Middle frontal gyrus (tissue), 1 donor: ENCODE measurements at regions not wholly inside any gene's neighbourhood (a gene's known extent, or its start where the extent isn't known, plus 50 kb on each side); places are given as distances from the start of the nearest gene placed in this dataset.

Source experiments
- DNase-seq: peaks from one replicate; pipeline ENCODE4 v3.0.0-alpha.2; 2015; ENCODE audit warnings: low spot score; ENCODE audit errors: extremely low spot score

- no peak for DNase-seq
These were observed 1025.2 kb downstream of the TBC1D22A start for GRCh38 chr22:47787501-47788227.

- no peak for DNase-seq
These were observed 1024.3 kb downstream of the TBC1D22A start for GRCh38 chr22:47786650-47787290.

- DNase-seq, result no peak
These were observed 1022.5 kb downstream of the TBC1D22A start for GRCh38 chr22:47784991-47785390.

GRCh38 chr22:47784367-47784983 lies 1022.0 kb downstream of the TBC1D22A start:
- DNase-seq, result no peak

GRCh38 chr22:47783433-47784366 lies 1021.2 kb downstream of the TBC1D22A start:
- no peak for DNase-seq

- DNase-seq, result no peak
These were observed 1020.1 kb downstream of the TBC1D22A start for GRCh38 chr22:47782328-47783075.

GRCh38 chr22:47781427-47782111 lies 1019.1 kb downstream of the TBC1D22A start:
- no peak for DNase-seq

GRCh38 chr22:47781024-47781423 lies 1018.6 kb downstream of the TBC1D22A start:
- peak; percentile 72 for DNase-seq

- DNase-seq, result no peak
These were observed 1017.9 kb downstream of the TBC1D22A start for GRCh38 chr22:47780281-47780875.

GRCh38 chr22:47779474-47779873 lies 1017.0 kb downstream of the TBC1D22A start:
- DNase-seq, result no peak

- DNase-seq, result no peak
These were observed 1015.8 kb downstream of the TBC1D22A start for GRCh38 chr22:47778160-47778658.

GRCh38 chr22:47777426-47777825 lies 1015.0 kb downstream of the TBC1D22A start:
- no peak for DNase-seq

GRCh38 chr22:47776329-47776728 lies 1013.9 kb downstream of the TBC1D22A start:
- no peak for DNase-seq

- no peak for DNase-seq
These were observed 1013.2 kb downstream of the TBC1D22A start for GRCh38 chr22:47775686-47776085.

- no peak for DNase-seq
These were observed 1012.7 kb downstream of the TBC1D22A start for GRCh38 chr22:47775191-47775590.

GRCh38 chr22:47773635-47774034 lies 1011.2 kb downstream of the TBC1D22A start:
- no peak for DNase-seq

GRCh38 chr22:47772864-47773263 lies 1010.4 kb downstream of the TBC1D22A start:
- DNase-seq, result no peak

GRCh38 chr22:47769652-47770051 lies 1007.2 kb downstream of the TBC1D22A start:
- DNase-seq, result no peak

GRCh38 chr22:47768027-47768426 lies 1005.6 kb downstream of the TBC1D22A start:
- DNase-seq, result no peak

GRCh38 chr22:47767403-47767802 lies 1005.0 kb downstream of the TBC1D22A start:
- no peak for DNase-seq
